ENCODE measurements at regions not wholly inside any gene's neighbourhood (a gene's known extent, or its start where the extent isn't known, plus 50 kb on each side); places are given as distances from the start of the nearest gene placed in this dataset.

- WGBS, 2 experiments (ENCODE audit: extremely low coverage in 1 of 2, insufficient coverage in 1 of 2, insufficient read length in 1 of 2, insufficient replicate concordance in 2 of 2, low coverage in 1 of 2, low lambda C conversion rate in 2 of 2, missing lambda C conversion rate in 1 of 2) = 61% methylated on average over 3 of the region's 3 CpGs; no CpG with 5 or more reads in 1 of the 2 experiments
- Histone ChIP-seq H2BK12ac (ENCODE audit: low read depth, low read length) (no peak overlapping the region), H3K23me2 (ENCODE audit: low read depth, low read length) (no peaks in the 10 kb centered on the region), H3K23ac (ENCODE audit: insufficient read length) (no peak overlapping the region), H3K27ac (ENCODE audit: low read depth, low read length) (no peak overlapping the region), H2BK20ac (ENCODE audit: low read length) (no peak overlapping the region), H2AK5ac (ENCODE audit: low read depth, low read length) (no peak overlapping the region), H3K4ac (replicated peaks; ENCODE audit: insufficient read length, low read depth, low read length) (no peak overlapping the region), H3K14ac (ENCODE audit: insufficient read length) (no peak overlapping the region), H3K9ac (replicated peaks in 1 of 4; ENCODE audit: extremely low read depth in 1 of 4, low read depth in 3 of 4, low read length in 3 of 4) (no peak overlapping the region), H3K27me3 (replicated peaks in 1 of 4; ENCODE audit: control insufficient read depth in 3 of 4, extremely low read depth in 1 of 4, insufficient read depth in 3 of 4, low read length in 3 of 4) (no peaks in the 10 kb centered on the region), H2BK15ac (ENCODE audit: low read length) (no peak overlapping the region), H2AFZ (ENCODE audit: low read length) (no peak overlapping the region), H3K4me2 (ENCODE audit: insufficient read depth in 1 of 2, low read depth in 2 of 2, low read length in 2 of 2) (no peak overlapping the region), H4K8ac (ENCODE audit: extremely low read depth, insufficient read depth, low read length) (no peak overlapping the region), H3K4me1 (replicated peaks in 1 of 4; ENCODE audit: control insufficient read depth in 3 of 4, insufficient read depth in 4 of 4, low read length in 3 of 4) (no peaks in the 10 kb centered on the region), H3K79me1 (ENCODE audit: low read depth, low read length) (no peaks in the 10 kb centered on the region), H2BK5ac (ENCODE audit: low read depth, low read length) (no peak overlapping the region), H3K18ac (ENCODE audit: extremely low read depth, low read length) (no peak overlapping the region), H3K4me3 (ENCODE audit: extremely low read depth in 1 of 4, insufficient read depth in 2 of 4, low read depth in 3 of 4, low read length in 4 of 4) (no peak overlapping the region), H3K79me2 (ENCODE audit: control insufficient read depth in 1 of 2, insufficient read depth in 2 of 2, low read length in 2 of 2) (no peaks in the 10 kb centered on the region), H4K20me1 (replicated peaks in 1 of 2; ENCODE audit: control insufficient read depth in 1 of 2, insufficient read depth in 2 of 2, low read length in 2 of 2) (no peaks in the 10 kb centered on the region), H3K36me3 (ENCODE audit: control insufficient read depth in 2 of 4, insufficient read depth in 4 of 4, low read length in 3 of 4) (no peaks in the 10 kb centered on the region), H2BK120ac (replicated peaks; ENCODE audit: low read depth, low read length) (no peak overlapping the region), H4K91ac (replicated peaks; ENCODE audit: insufficient read length, low read length) (no peak overlapping the region), H4K5ac (ENCODE audit: insufficient read length, low read depth, low read length) (no peak overlapping the region), H3K9me3 (ENCODE audit: insufficient read depth in 2 of 2, low read depth in 1 of 2, low read length in 1 of 2) (no peaks in the 10 kb centered on the region), H3K56ac (replicated peaks; ENCODE audit: insufficient read length, low read depth, low read length) (no peak overlapping the region)
- DNase-seq (ENCODE audit: low read depth in 1 of 2, low spot score in 2 of 2) (no peak), FAIRE-seq (no peak)
- CTCF ChIA-PET (ENCODE audit: partially characterized antibody) = no interaction called here
- POLR2A ChIA-PET (ENCODE audit: partially characterized antibody) = no interaction called here
- TF ChIP-seq, protein P1, sequence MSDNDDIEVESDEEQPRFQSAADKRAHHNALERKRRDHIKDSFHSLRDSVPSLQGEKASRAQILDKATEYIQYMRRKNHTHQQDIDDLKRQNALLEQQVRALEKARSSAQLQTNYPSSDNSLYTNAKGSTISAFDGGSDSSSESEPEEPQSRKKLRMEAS (IDR thresholded peaks at IDR 0.05) = no peak
- TF ChIP-seq RAD21 (IDR thresholded peaks at IDR 0.05 in 1 of 2, conservative IDR thresholded peaks at IDR 0.05 in 1 of 2; ENCODE audit: low read depth in 2 of 2, low read length in 2 of 2) (no peak), BCL11A (IDR thresholded peaks at IDR 0.05; ENCODE audit: low read depth in 2 of 2, low read length in 2 of 2) (no peak), ASH2L (IDR thresholded peaks at IDR 0.05; ENCODE audit: low read length) (no peak), JUND (IDR thresholded peaks at IDR 0.05; ENCODE audit: low read length) (no peak), ATF2 (IDR thresholded peaks at IDR 0.05; ENCODE audit: low read length) (no peak), TBP (IDR thresholded peaks at IDR 0.05; ENCODE audit: low read depth, low read length) (no peak), TAF7 (optimal IDR thresholded peaks at IDR 0.05; ENCODE audit: borderline replicate concordance, low read depth, low read length) (no peak), SRF (IDR thresholded peaks at IDR 0.05; ENCODE audit: low read depth, low read length) (no peak), SUZ12 (IDR thresholded peaks at IDR 0.05; ENCODE audit: low read length) (no peak), EGR1 (IDR thresholded peaks at IDR 0.05; ENCODE audit: borderline replicate concordance, low read depth, low read length) (no peak), EZH2 (IDR thresholded peaks at IDR 0.05; ENCODE audit: low read depth, low read length, severe bottlenecking) (no peak), E2F6 (IDR thresholded peaks at IDR 0.05) (no peak)
Observed at GRCh38 chr5:85938201-85938600, 679.5 kb upstream of the COX7C start.

All from H1 (cell line).